ENCODE measurements at regions not wholly inside any gene's neighbourhood (a gene's known extent, or its start where the extent isn't known, plus 50 kb on each side); places are given as distances from the start of the nearest gene placed in this dataset.

DNA sequence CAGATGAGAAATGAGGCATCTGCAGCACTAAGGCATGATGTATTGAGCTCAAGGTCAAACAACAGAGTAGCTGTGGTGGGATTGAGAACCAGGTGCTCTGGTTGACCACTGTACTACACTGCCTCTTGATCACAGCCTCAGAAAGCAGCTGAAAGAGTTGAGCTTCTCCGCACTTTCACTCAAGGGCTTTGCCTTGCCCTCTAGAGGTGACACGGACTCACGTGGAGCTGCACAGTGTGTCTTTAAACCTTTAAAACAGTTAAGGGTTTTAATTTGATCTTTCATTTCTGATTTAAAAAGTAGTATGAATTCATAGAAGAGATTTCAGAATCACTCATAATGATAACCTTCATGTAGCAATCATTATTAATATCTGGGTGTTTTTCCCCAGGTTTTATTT lies 132.5 kb downstream of the RWDD3 start:
- H3K27me3 ChIP-seq (ENCODE audit: insufficient read depth, low read length), result no peaks in the 10 kb centered on the region
- H3K4me3 ChIP-seq (ENCODE audit: insufficient read depth, low read length), result no peak overlapping the region
- no peak overlapping the region for H2AFZ ChIP-seq (ENCODE audit: low read length)
- H3K79me2 ChIP-seq (ENCODE audit: insufficient read depth, low read length), result no peaks in the 10 kb centered on the region
- no peaks in the 10 kb centered on the region for H3K4me1 ChIP-seq (ENCODE audit: insufficient read depth, low read length)
- no peaks in the 10 kb centered on the region for H4K20me1 ChIP-seq (ENCODE audit: insufficient read depth, low read length)
- DNase-seq (ENCODE audit: insufficient read length, low spot score, missing footprints), result no peak
- H3K36me3 ChIP-seq (ENCODE audit: insufficient read depth, low read length), result no peaks in the 10 kb centered on the region
- no peaks in the 10 kb centered on the region for H3K9me3 ChIP-seq (ENCODE audit: low read depth, low read length)
- no peak for TF ChIP-seq CTCF (IDR thresholded peaks at IDR 0.05; ENCODE audit: extremely low read depth, low read depth, low read length)
- H3K4me2 ChIP-seq (ENCODE audit: insufficient read depth, low read length), result no peak overlapping the region
- no peak overlapping the region for H3K27ac ChIP-seq (ENCODE audit: low read depth, low read length)

- DNase-seq (ENCODE audit: insufficient read length, low spot score, missing footprints), result no peak
- Histone ChIP-seq H3K79me2 (ENCODE audit: insufficient read depth, low read length) (no peaks in the 10 kb centered on the region), H3K4me2 (ENCODE audit: insufficient read depth, low read length) (no peak overlapping the region), H3K27me3 (ENCODE audit: insufficient read depth, low read length) (no peaks in the 10 kb centered on the region), H3K4me1 (ENCODE audit: insufficient read depth, low read length) (no peaks in the 10 kb centered on the region), H3K4me3 (ENCODE audit: insufficient read depth, low read length) (no peak overlapping the region), H4K20me1 (ENCODE audit: insufficient read depth, low read length) (no peaks in the 10 kb centered on the region), H2AFZ (ENCODE audit: low read length) (no peak overlapping the region), H3K27ac (ENCODE audit: low read depth, low read length) (no peak overlapping the region), H3K9me3 (ENCODE audit: low read depth, low read length) (no peaks in the 10 kb centered on the region), H3K36me3 (ENCODE audit: insufficient read depth, low read length) (no peaks in the 10 kb centered on the region)
- no peak for TF ChIP-seq CTCF (IDR thresholded peaks at IDR 0.05; ENCODE audit: extremely low read depth, low read depth, low read length)
Observed at GRCh38 chr1:95368178-95368577, 134.2 kb downstream of the RWDD3 start.

- no peaks in the 10 kb centered on the region for H4K20me1 ChIP-seq (ENCODE audit: insufficient read depth, low read length)
- no peak overlapping the region for H3K4me3 ChIP-seq (ENCODE audit: insufficient read depth, low read length)
- H3K4me2 ChIP-seq (ENCODE audit: insufficient read depth, low read length), result no peak overlapping the region
- H3K4me1 ChIP-seq (ENCODE audit: insufficient read depth, low read length), result no peaks in the 10 kb centered on the region
- H3K36me3 ChIP-seq (ENCODE audit: insufficient read depth, low read length), result no peaks in the 10 kb centered on the region
- no peak for TF ChIP-seq CTCF (IDR thresholded peaks at IDR 0.05; ENCODE audit: extremely low read depth, low read depth, low read length)
- no peak for DNase-seq (ENCODE audit: insufficient read length, low spot score, missing footprints)
- H3K27ac ChIP-seq (ENCODE audit: low read depth, low read length), result no peak overlapping the region
- H3K27me3 ChIP-seq (ENCODE audit: insufficient read depth, low read length), result no peaks in the 10 kb centered on the region
- no peak overlapping the region for H2AFZ ChIP-seq (ENCODE audit: low read length)
- no peaks in the 10 kb centered on the region for H3K79me2 ChIP-seq (ENCODE audit: insufficient read depth, low read length)
- H3K9me3 ChIP-seq (ENCODE audit: low read depth, low read length), result no peaks in the 10 kb centered on the region
Observed at GRCh38 chr1:95369985-95370690, 136.1 kb downstream of the RWDD3 start.

- no peak for TF ChIP-seq CTCF (IDR thresholded peaks at IDR 0.05; ENCODE audit: extremely low read depth, low read depth, low read length)
- no peak overlapping the region for H3K4me2 ChIP-seq (ENCODE audit: insufficient read depth, low read length)
- no peaks in the 10 kb centered on the region for H3K9me3 ChIP-seq (ENCODE audit: low read depth, low read length)
- H3K27me3 ChIP-seq (ENCODE audit: insufficient read depth, low read length), result no peaks in the 10 kb centered on the region
- H3K79me2 ChIP-seq (ENCODE audit: insufficient read depth, low read length), result no peaks in the 10 kb centered on the region
- H3K4me3 ChIP-seq (ENCODE audit: insufficient read depth, low read length), result no peak overlapping the region
- H2AFZ ChIP-seq (ENCODE audit: low read length), result no peak overlapping the region
- H3K36me3 ChIP-seq (ENCODE audit: insufficient read depth, low read length), result no peaks in the 10 kb centered on the region
- no peaks in the 10 kb centered on the region for H3K4me1 ChIP-seq (ENCODE audit: insufficient read depth, low read length)
- no peak overlapping the region for H3K27ac ChIP-seq (ENCODE audit: low read depth, low read length)
- no peaks in the 10 kb centered on the region for H4K20me1 ChIP-seq (ENCODE audit: insufficient read depth, low read length)
- no peak for DNase-seq (ENCODE audit: insufficient read length, low spot score, missing footprints)
Observed at GRCh38 chr1:95370691-95371562, 136.9 kb downstream of the RWDD3 start.
